ENCODE measurements at regions not wholly inside any gene's neighbourhood (a gene's known extent, or its start where the extent isn't known, plus 50 kb on each side); places are given as distances from the start of the nearest gene placed in this dataset.

GRCh38 chr5:106088462-106088861 is 1582.3 kb downstream of the EFNA5 start:
- ATAC-seq (no peak), DNase-seq (ENCODE audit: low read depth, low spot score) (no peak)
- ChIA-PET POLR2A (no interaction called here), CTCF (no interaction called here), RAD21 (ENCODE audit: low non-redundant PET in 1 of 2, low total read pairs in 2 of 2, uncharacterized antibody in 2 of 2, unreplicated experiment in 2 of 2) (no interaction called here)
- H3K36me3 ChIP-seq (ENCODE audit: control insufficient read depth in 1 of 2, insufficient read depth in 2 of 2, low read length in 2 of 2), result no peaks in the 10 kb centered on the region
- no peaks in the 10 kb centered on the region for H3K79me2 ChIP-seq (ENCODE audit: insufficient read depth, low read length)
- no peaks in the 10 kb centered on the region for H4K20me1 ChIP-seq (ENCODE audit: insufficient read depth)
- no peaks in the 10 kb centered on the region for H3K9me3 ChIP-seq (ENCODE audit: control insufficient read depth in 1 of 2, insufficient read depth in 1 of 2, low read depth in 1 of 2, low read length in 2 of 2)
- no peak overlapping the region for H2AFZ ChIP-seq (ENCODE audit: low read depth, low read length, poor library complexity, severe bottlenecking)
- no peak for TF ChIP-seq SIN3A (IDR thresholded peaks at IDR 0.05; ENCODE audit: low read depth)
- no peak for TF ChIP-seq EZH2 (IDR thresholded peaks at IDR 0.05)
- TF ChIP-seq SRF (IDR thresholded peaks at IDR 0.05; ENCODE audit: low read depth), result no peak
- TF ChIP-seq JUND (IDR thresholded peaks at IDR 0.05), result no peak
- TF ChIP-seq SP1 (IDR thresholded peaks at IDR 0.05; ENCODE audit: low read depth), result no peak
- TF ChIP-seq MAX (IDR thresholded peaks at IDR 0.05), result no peak
- TF ChIP-seq EGR1 (IDR thresholded peaks at IDR 0.05; ENCODE audit: low read depth), result no peak
- no peak for TF ChIP-seq ZFX (IDR thresholded peaks at IDR 0.05)
- TF ChIP-seq ZNF274 (IDR thresholded peaks at IDR 0.05; ENCODE audit: low read depth, low read length), result no peak
- no peak for TF ChIP-seq YY1 (IDR thresholded peaks at IDR 0.05; ENCODE audit: extremely low read depth, insufficient replicate concordance, low read depth, low read length)
- no peak for TF ChIP-seq POLR2A (IDR thresholded peaks at IDR 0.05; ENCODE audit: borderline replicate concordance, extremely low read depth, insufficient read depth, insufficient read length)
- TF ChIP-seq, protein P1, sequence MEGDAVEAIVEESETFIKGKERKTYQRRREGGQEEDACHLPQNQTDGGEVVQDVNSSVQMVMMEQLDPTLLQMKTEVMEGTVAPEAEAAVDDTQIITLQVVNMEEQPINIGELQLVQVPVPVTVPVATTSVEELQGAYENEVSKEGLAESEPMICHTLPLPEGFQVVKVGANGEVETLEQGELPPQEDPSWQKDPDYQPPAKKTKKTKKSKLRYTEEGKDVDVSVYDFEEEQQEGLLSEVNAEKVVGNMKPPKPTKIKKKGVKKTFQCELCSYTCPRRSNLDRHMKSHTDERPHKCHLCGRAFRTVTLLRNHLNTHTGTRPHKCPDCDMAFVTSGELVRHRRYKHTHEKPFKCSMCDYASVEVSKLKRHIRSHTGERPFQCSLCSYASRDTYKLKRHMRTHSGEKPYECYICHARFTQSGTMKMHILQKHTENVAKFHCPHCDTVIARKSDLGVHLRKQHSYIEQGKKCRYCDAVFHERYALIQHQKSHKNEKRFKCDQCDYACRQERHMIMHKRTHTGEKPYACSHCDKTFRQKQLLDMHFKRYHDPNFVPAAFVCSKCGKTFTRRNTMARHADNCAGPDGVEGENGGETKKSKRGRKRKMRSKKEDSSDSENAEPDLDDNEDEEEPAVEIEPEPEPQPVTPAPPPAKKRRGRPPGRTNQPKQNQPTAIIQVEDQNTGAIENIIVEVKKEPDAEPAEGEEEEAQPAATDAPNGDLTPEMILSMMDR (IDR thresholded peaks at IDR 0.05 in 2 of 3, conservative IDR thresholded peaks at IDR 0.05 in 1 of 3; ENCODE audit: borderline replicate concordance in 1 of 3, insufficient read depth in 1 of 3, low read depth in 2 of 3, low read length in 2 of 3), result no peak
- TF ChIP-seq EZH2phosphoT487 (IDR thresholded peaks at IDR 0.05; ENCODE audit: borderline replicate concordance), result no peak
- no peak for TF ChIP-seq FOSL1 (IDR thresholded peaks at IDR 0.05; ENCODE audit: low read depth)
- no peak for TF ChIP-seq ELF1 (IDR thresholded peaks at IDR 0.05; ENCODE audit: borderline replicate concordance, low read depth)
- no peak for TF ChIP-seq POLR2AphosphoS5 (IDR thresholded peaks at IDR 0.05; ENCODE audit: low read depth, low read length)
- H3K27ac ChIP-seq (ENCODE audit: low read depth, low read length), result no peak overlapping the region
- H3K9me2 ChIP-seq (ENCODE audit: insufficient read depth), result no peaks in the 10 kb centered on the region
- H3K27me3 ChIP-seq (ENCODE audit: insufficient read depth, low read length), result no peaks in the 10 kb centered on the region
- H3K4me1 ChIP-seq (ENCODE audit: control insufficient read depth in 1 of 2, insufficient read depth in 2 of 2, low read length in 2 of 2), result no peaks in the 10 kb centered on the region
- BruUV-seq (replicated peaks), result no TSS peak
- no peak overlapping the region for H3K9ac ChIP-seq (ENCODE audit: low read length)
- intact Hi-C loops (cut with micrococcal nuclease), result no loop called here
- H3K4me2 ChIP-seq (ENCODE audit: low read length), result no peak overlapping the region
- H3K4me3 ChIP-seq (replicated peaks in 1 of 2; ENCODE audit: low read depth in 1 of 2, low read length in 2 of 2), result no peak overlapping the region

All from HCT116 (cell line).